GM12878 (cell line): ENCODE measurements at regions not wholly inside any gene's neighbourhood (a gene's known extent, or its start where the extent isn't known, plus 50 kb on each side); places are given as distances from the start of the nearest gene placed in this dataset.
"Not testable (repeated sequence)": the region's sequence is repeated elsewhere in the genome, so short reads cannot be mapped to it uniquely, and the experiment has no call there.

Experiments used
- ATAC-seq: fragments of 200-7000 bp; cut with Tn5 transposase; 3 replicates; pipeline ENCODE4 v1.9.1; 2020; ENCODE audit warnings: mild to moderate bottlenecking, moderate library complexity
- BruUV-seq: library from RNA; stranded (reverse); fragments of 400-500 nt; replicated peaks from 2 replicates; lab custom pipeline; 2021; lab: Mats Ljungman, UMichigan
- CTCF ChIA-PET: fragments of 300-600 bp; sonication (Branson Sonifier 250); formaldehyde crosslinking; extraction: SDS; loops from one replicate; lab custom pipeline; 2021; ENCODE audit warnings: inconsistent platforms; lab: Yijun Ruan, JAX
- POLR2A ChIA-PET: fragments of 350-600 bp; formaldehyde crosslinking; extraction: SDS; loops from one replicate; lab custom pipeline; 2021; ENCODE audit warnings: inconsistent platforms; lab: Charles Lee
- RAD21 ChIA-PET: fragments of 300-600 bp; sonication (Branson Sonifier 250); formaldehyde crosslinking; loops from one replicate; lab custom pipeline; 2023; ENCODE audit warnings: antibody characterized with exemption; ENCODE audit not compliant: unreplicated experiment; lab: Charles Lee
- SMC1A ChIA-PET: fragments of 300-600 bp; sonication (Branson Sonifier 250); formaldehyde crosslinking; loops from one replicate; lab custom pipeline; 2023; ENCODE audit not compliant: unreplicated experiment, uncharacterized antibody; lab: Charles Lee
- DNase-seq: peaks from one replicate; pipeline ENCODE4 v3.0.0-alpha.2; 2011; ENCODE audit warnings: low read depth, low spot score
- FAIRE-seq: peaks from 3 replicates; lab custom pipeline; 2011; peaks lifted over from hg19 to GRCh38; lab: Jason Lieb, UNC
- H2AFZ ChIP-seq: 2 replicates; pipeline ENCODE4 v1.6.0; 2011; ENCODE audit warnings: low read depth, low read length, control low read depth; ENCODE audit not compliant: control insufficient read depth
- H3K27ac ChIP-seq: 2 replicates; pipeline ENCODE4 v1.5.1; 2011; ENCODE audit warnings: control low read depth; ENCODE audit not compliant: control insufficient read depth, insufficient read depth
- H3K27me3 ChIP-seq, 2 experiments: replicated peaks in 1 of 2; 2 replicates each; pipeline versions ENCODE4 v1.6.0 to v1.6.1; 2011; ENCODE audit warnings: low read length in 1 of 2; ENCODE audit not compliant: control insufficient read depth in 2 of 2, insufficient read depth in 2 of 2
- H3K36me3 ChIP-seq, 2 experiments: 2 replicates each; pipeline ENCODE4 v1.5.1; 2011; ENCODE audit warnings: low read length in 1 of 2; ENCODE audit not compliant: control insufficient read depth in 2 of 2, insufficient read depth in 2 of 2
- H3K4me1 ChIP-seq: 2 replicates; pipeline ENCODE4 v1.6.1; 2011; ENCODE audit warnings: mild to moderate bottlenecking, low read length, moderate library complexity, mixed read lengths; ENCODE audit not compliant: control insufficient read depth, insufficient read depth
- H3K4me2 ChIP-seq: 2 replicates; pipeline ENCODE4 v1.6.0; 2011; ENCODE audit warnings: control low read depth; ENCODE audit not compliant: control insufficient read depth, insufficient read depth
- H3K4me3 ChIP-seq: fragments of 200-600 bp; sonication (generic); 2 replicates; pipeline ENCODE4 v1.5.1; 2016
- H3K79me2 ChIP-seq: 2 replicates; pipeline ENCODE4 v1.6.0; 2011; ENCODE audit warnings: low read length; ENCODE audit not compliant: control insufficient read depth, insufficient read depth
- H3K9ac ChIP-seq: 2 replicates; pipeline ENCODE4 v1.8.0; 2011; ENCODE audit warnings: low read length, control low read depth, mixed read lengths; ENCODE audit not compliant: control insufficient read depth, insufficient read depth
- H3K9me3 ChIP-seq: replicated peaks from 3 replicates; pipeline ENCODE4 v1.5.1; 2011; ENCODE audit warnings: mild to moderate bottlenecking, low read length; ENCODE audit not compliant: control insufficient read depth, insufficient read depth
- H4K20me1 ChIP-seq: 2 replicates; pipeline ENCODE4 v1.6.0; 2011; ENCODE audit not compliant: control insufficient read depth, insufficient read depth
- RFX5 ChIP-seq: IDR thresholded peaks from 2 replicates; pipeline ENCODE4 v1.6.1; 2011; ENCODE audit warnings: low read depth, low read length, improper control_type of control experiment
- YY1 ChIP-seq: IDR thresholded peaks from 2 replicates; pipeline ENCODE4 v1.6.1; 2011; ENCODE audit warnings: low read depth, mild to moderate bottlenecking, low read length
- WGBS: methylation state at CpG from one replicate; pipeline ENCODE4 v1.1.6; 2016; ENCODE audit warnings: low lambda C conversion rate; ENCODE audit not compliant: insufficient replicate concordance, insufficient coverage; ENCODE audit errors: missing lambda C conversion rate; 5-methylcytosine and 5-hydroxymethylcytosine counted together
- in situ Hi-C: fragments of 300-500 bp; cut with MboI; formaldehyde crosslinking; loops from 9 replicates; pipeline ENCODE4 v1.14.3; 2018; ENCODE audit warnings: mixed read lengths
- intact Hi-C: fragments of 100-400 bp; cut with micrococcal nuclease; formaldehyde crosslinking; loops from one replicate; pipeline ENCODE4 v1.14.2; 2022; ENCODE audit not compliant: unreplicated experiment

DNA sequence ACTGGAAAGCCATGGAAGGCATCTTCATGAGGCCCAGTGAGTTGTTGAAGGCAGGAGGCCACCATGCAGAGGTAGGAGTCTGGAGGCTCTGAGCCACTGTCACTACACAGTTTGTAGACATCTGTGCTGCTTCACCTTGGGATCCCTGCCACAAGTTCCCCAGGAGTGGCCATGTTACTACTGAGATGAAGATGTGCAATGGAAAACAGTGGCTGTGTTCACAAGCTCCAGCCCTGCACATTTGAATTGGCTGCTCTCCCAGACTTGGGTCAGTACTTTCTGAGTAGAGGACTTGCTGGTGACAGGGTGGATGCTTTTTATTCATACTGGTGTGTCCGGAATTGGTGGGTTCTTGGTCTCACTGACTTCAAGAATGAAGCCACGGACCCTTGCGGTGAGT, 86.9 kb upstream of the C15orf39 start:
- no peak for FAIRE-seq
- H3K27ac ChIP-seq = no peak overlapping the region
- SMC1A ChIA-PET = interaction anchor here (1.0 to 2.2 kb wide), 12 partner anchors 9 to 85 kb away, joined by 3 to 22 read pairs (median 5); no protein-coding TSS in a partner anchor

DNA sequence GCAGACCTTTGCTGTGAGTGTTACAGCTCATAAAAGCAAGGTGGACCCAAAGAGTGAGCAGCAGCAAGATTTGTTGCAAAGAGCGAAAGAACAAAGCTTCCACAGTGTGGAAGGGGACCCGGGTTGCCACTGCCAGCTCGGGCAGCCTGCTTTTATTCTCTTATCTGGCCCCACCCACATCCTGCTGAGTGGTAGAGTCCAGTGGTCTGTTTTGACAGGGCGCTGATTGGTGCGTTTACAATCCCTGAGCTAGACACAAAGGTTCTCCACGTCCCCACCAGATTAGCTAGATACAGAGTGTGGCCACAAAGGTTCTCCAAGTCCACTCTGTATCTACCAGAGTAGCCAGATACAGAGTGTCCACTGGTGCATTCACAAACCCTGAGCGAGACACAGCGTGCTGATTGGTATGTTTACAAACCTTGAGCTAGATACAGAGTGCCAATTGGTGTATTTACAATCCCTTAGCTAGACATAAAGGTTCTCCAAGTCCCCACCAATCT, 86.2 kb upstream of the C15orf39 start:
- H3K4me2 ChIP-seq, in situ Hi-C loops, H3K4me3 ChIP-seq, H2AFZ ChIP-seq, BruUV-seq, H3K36me3 ChIP-seq, FAIRE-seq, H3K27ac ChIP-seq, DNase-seq, H3K79me2 ChIP-seq, ATAC-seq, H4K20me1 ChIP-seq, H3K9ac ChIP-seq, H3K27me3 ChIP-seq, intact Hi-C loops: not testable (repeated sequence)
- peaks cover 17% of the 10 kb centered on the region for H3K9me3 ChIP-seq
- ChIA-PET RAD21 (interaction anchor here (0.6 to 3.3 kb wide), 6 partner anchors 8 to 89 kb away, joined by 3 to 13 read pairs (median 4); no protein-coding TSS in a partner anchor), SMC1A (interaction anchor here (1.0 to 2.2 kb wide), 9 partner anchors 8 to 72 kb away, joined by 3 to 12 read pairs (median 4); no protein-coding TSS in a partner anchor), CTCF (interaction anchor here (1.2 to 2.1 kb wide), 2 partner anchors 10 to 72 kb away, joined by 5 to 11 read pairs; no protein-coding TSS in a partner anchor), POLR2A (interaction anchor here (1.0 to 1.1 kb wide), 2 partner anchors 9 to 99 kb away, joined by 4 read pairs; no protein-coding TSS in a partner anchor)
- WGBS = 75% methylated on average over 8 of the region's 8 CpGs
- peaks cover 37% of the 10 kb centered on the region for H3K4me1 ChIP-seq

More for the DNA sequence above, 86.9 kb upstream of the C15orf39 start:
- no peak overlapping the region for H3K4me3 ChIP-seq
- H4K20me1 ChIP-seq = no peaks in the 10 kb centered on the region
- 93% methylated on average over 3 of the region's 3 CpGs for WGBS
- ATAC-seq (no peak), DNase-seq (no peak)
- no peaks in the 10 kb centered on the region for H3K36me3 ChIP-seq
- ChIA-PET CTCF (interaction anchor here (1.2 kb wide), 1 partner anchor 71 kb away, joined by 5 read pairs; no protein-coding TSS in a partner anchor), RAD21 (interaction anchor here (1.3 to 3.3 kb wide), 3 partner anchors 10 to 90 kb away, joined by 4 to 13 read pairs (median 7); no protein-coding TSS in a partner anchor), POLR2A (interaction anchor here (1.0 to 2.1 kb wide), 4 partner anchors 10 to 100 kb away, joined by 4 to 6 read pairs (median 4); no protein-coding TSS in a partner anchor)
- H3K4me2 ChIP-seq = no peak overlapping the region
- in situ Hi-C loops (loop anchor here (5.0 kb wide), 1 partner anchor 88 kb away; the partner anchor contains the start of gene C15orf39), intact Hi-C loops (loop anchor here (5.0 kb wide), 1 partner anchor 47 kb away; no protein-coding TSS in a partner anchor)
- BruUV-seq = no TSS peak
- H2AFZ ChIP-seq = no peak overlapping the region
- no peaks in the 10 kb centered on the region for H3K79me2 ChIP-seq
- TF ChIP-seq RFX5 (no peak), YY1 (0 out of 2 replicates have a peak, but pooled peaks have one; percentile 12)
- H3K27me3 ChIP-seq = no peaks in the 10 kb centered on the region
- H3K9me3 ChIP-seq = peaks cover 17% of the 10 kb centered on the region
- H3K9ac ChIP-seq = no peak overlapping the region
- peaks cover 44% of the 10 kb centered on the region for H3K4me1 ChIP-seq

DNA sequence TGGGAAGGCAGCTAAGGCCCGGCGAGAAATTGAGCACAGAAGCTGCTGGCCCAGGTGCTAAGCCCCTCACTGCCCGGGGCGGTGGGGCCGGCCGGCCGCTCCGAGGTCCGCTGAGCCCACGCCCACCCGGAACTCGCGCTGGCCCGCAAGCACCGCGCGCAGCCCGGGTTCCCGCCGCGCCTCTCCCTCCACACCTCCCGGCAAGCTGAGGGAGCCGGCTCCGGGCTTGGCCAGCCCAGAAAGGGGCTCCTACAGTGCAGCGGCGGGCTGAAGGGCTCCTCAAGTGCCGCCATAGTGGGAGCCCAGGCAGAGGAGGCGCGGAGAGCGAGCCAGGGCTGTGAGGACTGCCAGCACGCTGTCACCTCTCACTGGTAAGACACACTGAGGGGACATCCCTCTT, 85.5 kb upstream of the C15orf39 start:
- CTCF ChIA-PET = interaction anchor here (0.8 to 2.1 kb wide), 3 partner anchors 9 to 87 kb away, joined by 3 to 11 read pairs (median 5); no protein-coding TSS in a partner anchor
- DNase-seq, H3K4me3 ChIP-seq, H3K27ac ChIP-seq, H3K4me2 ChIP-seq, intact Hi-C loops, H3K79me2 ChIP-seq, H3K36me3 ChIP-seq, FAIRE-seq, H3K27me3 ChIP-seq, in situ Hi-C loops, H2AFZ ChIP-seq, H3K9ac ChIP-seq, H4K20me1 ChIP-seq, ATAC-seq, BruUV-seq: not testable (repeated sequence)
- RAD21 ChIA-PET = interaction anchor here (0.9 to 3.3 kb wide), 6 partner anchors 9 to 88 kb away, joined by 3 to 13 read pairs (median 4); no protein-coding TSS in a partner anchor
- POLR2A ChIA-PET = interaction anchor here (1.1 kb wide), 1 partner anchor 9 kb away, joined by 4 read pairs; no protein-coding TSS in a partner anchor
- SMC1A ChIA-PET = interaction anchor here (1.2 to 2.0 kb wide), 5 partner anchors 14 to 84 kb away, joined by 3 to 12 read pairs (median 5); no protein-coding TSS in a partner anchor
- WGBS = 100% methylated on average over 15 of the region's 31 CpGs
- Histone ChIP-seq H3K4me1 (peaks cover 30% of the 10 kb centered on the region), H3K9me3 (peaks cover 17% of the 10 kb centered on the region)
